ENCODE measurements at regions not wholly inside any gene's neighbourhood (a gene's known extent, or its start where the extent isn't known, plus 50 kb on each side); places are given as distances from the start of the nearest gene placed in this dataset.

- H3K9me3 ChIP-seq: no peaks in the 10 kb centered on the region
- no peak for TF ChIP-seq POLR2A (IDR thresholded peaks at IDR 0.05)
- TF ChIP-seq, protein P1, sequence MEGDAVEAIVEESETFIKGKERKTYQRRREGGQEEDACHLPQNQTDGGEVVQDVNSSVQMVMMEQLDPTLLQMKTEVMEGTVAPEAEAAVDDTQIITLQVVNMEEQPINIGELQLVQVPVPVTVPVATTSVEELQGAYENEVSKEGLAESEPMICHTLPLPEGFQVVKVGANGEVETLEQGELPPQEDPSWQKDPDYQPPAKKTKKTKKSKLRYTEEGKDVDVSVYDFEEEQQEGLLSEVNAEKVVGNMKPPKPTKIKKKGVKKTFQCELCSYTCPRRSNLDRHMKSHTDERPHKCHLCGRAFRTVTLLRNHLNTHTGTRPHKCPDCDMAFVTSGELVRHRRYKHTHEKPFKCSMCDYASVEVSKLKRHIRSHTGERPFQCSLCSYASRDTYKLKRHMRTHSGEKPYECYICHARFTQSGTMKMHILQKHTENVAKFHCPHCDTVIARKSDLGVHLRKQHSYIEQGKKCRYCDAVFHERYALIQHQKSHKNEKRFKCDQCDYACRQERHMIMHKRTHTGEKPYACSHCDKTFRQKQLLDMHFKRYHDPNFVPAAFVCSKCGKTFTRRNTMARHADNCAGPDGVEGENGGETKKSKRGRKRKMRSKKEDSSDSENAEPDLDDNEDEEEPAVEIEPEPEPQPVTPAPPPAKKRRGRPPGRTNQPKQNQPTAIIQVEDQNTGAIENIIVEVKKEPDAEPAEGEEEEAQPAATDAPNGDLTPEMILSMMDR (IDR thresholded peaks at IDR 0.05): no peak
- no peaks in the 10 kb centered on the region for H3K27me3 ChIP-seq
- 26 to 30% methylated on average over 15 to 17 of the region's 17 CpGs for WGBS, 2 donors
- no peak for DNase-seq
- H3K36me3 ChIP-seq (ENCODE audit: low read depth, missing control alignments): no peaks in the 10 kb centered on the region
- no peaks in the 10 kb centered on the region for H3K4me1 ChIP-seq
- intact Hi-C loops (cut with DNase I; ENCODE audit: low total_unique reads): no loop called here
- H3K27ac ChIP-seq: no peak overlapping the region
- no peak overlapping the region for H3K4me3 ChIP-seq
These were observed 98.7 kb upstream of the SDK2 start for GRCh38 chr17:73742948-73743381.

GRCh38 chr17:73743518-73744201 lies 99.4 kb upstream of the SDK2 start:
- no peak for TF ChIP-seq POLR2A (IDR thresholded peaks at IDR 0.05)
- TF ChIP-seq, protein P1 (IDR thresholded peaks at IDR 0.05): no peak
- Histone ChIP-seq H3K9me3 (no peaks in the 10 kb centered on the region), H3K4me3 (no peak overlapping the region), H3K27ac (no peak overlapping the region), H3K36me3 (ENCODE audit: low read depth, missing control alignments) (no peaks in the 10 kb centered on the region), H3K4me1 (no peaks in the 10 kb centered on the region), H3K27me3 (no peaks in the 10 kb centered on the region)
- intact Hi-C loops (cut with DNase I; ENCODE audit: low total_unique reads): no loop called here
- 42 to 49% methylated on average over 8 of the region's 8 CpGs for WGBS, 2 donors
- no peak for DNase-seq

DNA sequence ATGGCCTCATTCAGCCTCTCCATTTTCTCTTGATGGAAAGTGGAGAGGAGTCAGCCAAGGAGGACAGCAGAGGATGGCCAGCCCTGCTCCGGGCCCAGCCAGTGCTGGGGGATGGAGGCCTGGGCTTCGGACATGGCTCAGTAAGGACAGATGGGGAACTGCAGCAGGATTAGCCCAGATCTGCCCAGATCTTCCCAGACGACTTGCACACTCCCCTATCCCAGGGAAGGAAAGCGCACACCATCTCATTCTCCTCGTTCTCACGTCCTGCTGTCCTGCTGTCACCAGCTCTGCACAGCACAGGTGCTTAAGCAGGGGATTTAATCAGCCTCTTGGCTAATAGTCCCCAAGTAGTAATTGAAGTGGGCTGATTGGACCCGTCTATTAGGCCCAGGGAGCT lies 100.2 kb upstream of the SDK2 start:
- Histone ChIP-seq H3K36me3 (ENCODE audit: low read depth, missing control alignments) (no peaks in the 10 kb centered on the region), H3K27me3 (no peaks in the 10 kb centered on the region), H3K4me3 (no peak overlapping the region), H3K27ac (no peak overlapping the region), H3K9me3 (no peaks in the 10 kb centered on the region), H3K4me1 (no peaks in the 10 kb centered on the region)
- WGBS, 2 donors: 69 to 92% methylated on average over 5 to 7 of the region's 7 CpGs
- TF ChIP-seq, protein P1 (IDR thresholded peaks at IDR 0.05): no peak
- no peak for DNase-seq
- intact Hi-C loops (cut with DNase I; ENCODE audit: low total_unique reads): no loop called here

GRCh38 chr17:73746314-73747073 lies 102.2 kb upstream of the SDK2 start:
- Histone ChIP-seq H3K4me3 (no peak overlapping the region), H3K36me3 (ENCODE audit: low read depth, missing control alignments) (no peaks in the 10 kb centered on the region), H3K27ac (no peak overlapping the region), H3K9me3 (no peaks in the 10 kb centered on the region), H3K27me3 (no peaks in the 10 kb centered on the region), H3K4me1 (no peaks in the 10 kb centered on the region)
- TF ChIP-seq, protein P1 (IDR thresholded peaks at IDR 0.05): no peak
- no peak for TF ChIP-seq POLR2A (IDR thresholded peaks at IDR 0.05)
- intact Hi-C loops (cut with DNase I; ENCODE audit: low total_unique reads): no loop called here
- 68 to 81% methylated on average over 12 of the region's 12 CpGs for WGBS, 2 donors
- no peak for DNase-seq

All from testis (tissue), 2 donors.